IPS-18a (cell line): ENCODE measurements at regions not wholly inside any gene's neighbourhood (a gene's known extent, or its start where the extent isn't known, plus 50 kb on each side); places are given as distances from the start of the nearest gene placed in this dataset.

ENCODE experiments used
- H3K27ac ChIP-seq: one replicate; pipeline ENCODE4 v1.5.1; 2013; ENCODE audit warnings: low read length
- H3K27me3 ChIP-seq: one replicate; pipeline ENCODE4 v1.6.1; 2013; ENCODE audit warnings: mild to moderate bottlenecking, low read length; ENCODE audit not compliant: control insufficient read depth, insufficient read depth
- H3K36me3 ChIP-seq: one replicate; pipeline ENCODE4 v1.6.1; 2013; ENCODE audit warnings: low read depth, low read length; ENCODE audit not compliant: control insufficient read depth
- H3K4me1 ChIP-seq: one replicate; pipeline ENCODE4 v1.6.1; 2013; ENCODE audit warnings: low read depth, low read length; ENCODE audit not compliant: control insufficient read depth
- H3K4me3 ChIP-seq: one replicate; pipeline ENCODE4 v1.5.1; 2013; ENCODE audit warnings: low read length
- H3K9ac ChIP-seq: one replicate; pipeline ENCODE4 v1.6.1; 2013; ENCODE audit warnings: mild to moderate bottlenecking, low read length, moderate library complexity
- H3K9me3 ChIP-seq: one replicate; pipeline ENCODE4 v1.6.1; 2013; ENCODE audit warnings: low read depth, low read length; ENCODE audit not compliant: control insufficient read depth

DNA sequence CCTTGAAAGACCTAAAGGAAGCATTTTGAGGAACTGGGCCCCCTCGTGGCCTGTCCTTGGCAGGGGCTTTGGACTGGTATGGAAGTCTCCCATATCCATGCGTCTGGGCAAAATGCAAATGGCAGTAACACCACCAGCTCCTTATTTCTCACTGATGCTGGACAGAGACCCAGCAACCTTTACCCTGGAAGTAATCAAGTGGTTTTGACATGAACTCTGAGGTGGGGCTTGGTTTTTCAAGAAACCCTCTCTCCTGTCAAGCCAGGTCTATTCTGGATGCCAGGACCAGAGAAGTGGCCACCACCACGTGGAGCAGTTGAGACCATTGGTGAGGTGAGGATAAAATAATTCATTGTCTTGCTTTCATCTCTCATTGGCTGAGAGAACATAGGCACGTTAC is 84.4 kb downstream of the OTUD1 start:
- no peak overlapping the region for H3K9ac ChIP-seq
- no peak overlapping the region for H3K4me3 ChIP-seq
- no peak overlapping the region for H3K27ac ChIP-seq
- no peaks in the 10 kb centered on the region for H3K27me3 ChIP-seq
- H3K4me1 ChIP-seq = no peaks in the 10 kb centered on the region
- H3K9me3 ChIP-seq = no peaks in the 10 kb centered on the region
- no peaks in the 10 kb centered on the region for H3K36me3 ChIP-seq

DNA sequence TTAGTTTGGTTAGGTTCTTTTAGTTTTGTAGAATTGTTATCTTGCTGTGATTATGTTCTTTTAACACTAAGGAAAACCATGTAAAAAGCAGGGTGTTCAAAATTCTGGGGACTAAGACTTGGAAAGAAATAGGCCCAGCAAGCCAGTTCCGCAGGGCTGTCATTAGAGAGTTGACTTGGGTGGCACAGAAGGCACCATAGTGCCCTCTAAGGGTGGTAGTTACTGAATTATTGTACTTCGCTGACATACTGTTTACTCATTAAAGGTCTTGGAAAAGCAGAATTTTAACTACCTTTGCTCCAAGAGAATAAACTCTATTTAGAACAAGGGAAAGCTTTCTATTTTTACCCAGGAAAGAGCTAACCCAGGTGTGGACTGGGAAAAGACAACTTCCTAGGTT is 86.5 kb downstream of the OTUD1 start:
- Histone ChIP-seq H3K27me3 (no peaks in the 10 kb centered on the region), H3K36me3 (no peaks in the 10 kb centered on the region), H3K27ac (no peak overlapping the region), H3K4me3 (no peak overlapping the region), H3K9ac (no peak overlapping the region), H3K4me1 (no peaks in the 10 kb centered on the region), H3K9me3 (no peaks in the 10 kb centered on the region)

- Histone ChIP-seq H3K4me1 (no peaks in the 10 kb centered on the region), H3K27ac (no peak overlapping the region), H3K9ac (no peak overlapping the region), H3K27me3 (no peaks in the 10 kb centered on the region), H3K9me3 (no peaks in the 10 kb centered on the region), H3K4me3 (no peak overlapping the region), H3K36me3 (no peaks in the 10 kb centered on the region)
Measured at GRCh38 chr10:23528419-23528818, 89.5 kb downstream of the OTUD1 start.

GRCh38 chr10:23529625-23530024 is 90.8 kb downstream of the OTUD1 start:
- H3K27ac ChIP-seq = no peak overlapping the region
- no peaks in the 10 kb centered on the region for H3K36me3 ChIP-seq
- no peaks in the 10 kb centered on the region for H3K4me1 ChIP-seq
- H3K27me3 ChIP-seq = no peaks in the 10 kb centered on the region
- H3K9ac ChIP-seq = no peak overlapping the region
- H3K4me3 ChIP-seq = no peak overlapping the region
- H3K9me3 ChIP-seq = no peaks in the 10 kb centered on the region

DNA sequence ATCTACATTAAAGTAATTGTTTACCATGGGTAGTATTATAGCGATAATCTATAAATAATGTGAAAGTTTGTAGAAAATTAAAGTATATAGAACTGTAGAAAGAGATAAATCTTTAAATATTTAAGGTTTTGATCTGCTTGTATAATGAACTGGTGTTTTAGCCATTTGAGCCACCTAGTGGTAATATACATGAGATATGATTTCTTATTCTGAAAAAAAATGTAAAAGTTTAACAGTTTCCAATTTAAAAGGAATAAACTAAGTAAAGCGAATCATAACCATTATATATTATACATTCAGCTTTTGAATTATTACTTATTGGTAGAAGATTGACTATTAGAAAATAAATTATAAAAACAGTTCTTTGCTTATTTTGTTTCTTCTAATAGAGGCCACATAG is 91.2 kb downstream of the OTUD1 start:
- Histone ChIP-seq H3K4me3 (no peak overlapping the region), H3K9me3 (no peaks in the 10 kb centered on the region), H3K27me3 (no peaks in the 10 kb centered on the region), H3K27ac (no peak overlapping the region), H3K9ac (no peak overlapping the region), H3K4me1 (no peaks in the 10 kb centered on the region), H3K36me3 (no peaks in the 10 kb centered on the region)

- Histone ChIP-seq H3K4me3 (no peak overlapping the region), H3K27ac (no peak overlapping the region), H3K36me3 (no peaks in the 10 kb centered on the region), H3K4me1 (no peaks in the 10 kb centered on the region), H3K9ac (no peak overlapping the region), H3K27me3 (no peaks in the 10 kb centered on the region), H3K9me3 (no peaks in the 10 kb centered on the region)
Measured at GRCh38 chr10:23533212-23533611, 94.3 kb downstream of the OTUD1 start.

GRCh38 chr10:23534326-23534725 is 95.5 kb downstream of the OTUD1 start:
- Histone ChIP-seq H3K4me3 (no peak overlapping the region), H3K27me3 (no peaks in the 10 kb centered on the region), H3K27ac (no peak overlapping the region), H3K9ac (no peak overlapping the region), H3K9me3 (no peaks in the 10 kb centered on the region), H3K4me1 (no peaks in the 10 kb centered on the region), H3K36me3 (no peaks in the 10 kb centered on the region)

DNA sequence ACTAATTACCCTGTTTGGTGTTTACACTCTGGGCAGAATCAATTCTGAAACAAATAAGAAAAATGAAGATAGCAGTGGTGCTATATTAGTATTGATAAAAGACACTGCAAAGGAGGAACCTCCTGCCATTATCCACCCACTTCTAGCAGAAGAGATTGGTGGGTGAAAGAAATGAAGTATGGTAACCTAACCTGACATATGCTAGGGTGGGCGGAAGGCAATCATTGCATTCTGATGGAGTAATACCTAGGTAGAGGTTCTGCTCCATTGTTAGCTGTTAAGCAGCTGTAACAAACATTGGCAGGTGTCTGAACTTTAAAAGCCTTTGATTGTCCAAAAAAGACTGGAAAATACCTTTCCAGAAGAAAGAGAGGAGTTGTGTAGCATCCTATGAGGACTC is 95.9 kb downstream of the OTUD1 start:
- Histone ChIP-seq H3K36me3 (no peaks in the 10 kb centered on the region), H3K27ac (no peak overlapping the region), H3K9me3 (no peaks in the 10 kb centered on the region), H3K4me3 (no peak overlapping the region), H3K4me1 (no peaks in the 10 kb centered on the region), H3K27me3 (no peaks in the 10 kb centered on the region), H3K9ac (no peak overlapping the region)

- Histone ChIP-seq H3K27me3 (no peaks in the 10 kb centered on the region), H3K4me1 (no peaks in the 10 kb centered on the region), H3K9me3 (no peaks in the 10 kb centered on the region), H3K36me3 (no peaks in the 10 kb centered on the region), H3K9ac (no peak overlapping the region), H3K27ac (no peak overlapping the region), H3K4me3 (no peak overlapping the region)
Measured at GRCh38 chr10:23535381-23535780, 96.5 kb downstream of the OTUD1 start.

- no peak overlapping the region for H3K9ac ChIP-seq
- no peaks in the 10 kb centered on the region for H3K4me1 ChIP-seq
- H3K4me3 ChIP-seq = no peak overlapping the region
- H3K36me3 ChIP-seq = no peaks in the 10 kb centered on the region
- no peaks in the 10 kb centered on the region for H3K27me3 ChIP-seq
- no peaks in the 10 kb centered on the region for H3K9me3 ChIP-seq
- no peak overlapping the region for H3K27ac ChIP-seq
Measured at GRCh38 chr10:23538968-23539367, 100.1 kb downstream of the OTUD1 start.

- Histone ChIP-seq H3K9ac (no peak overlapping the region), H3K36me3 (no peaks in the 10 kb centered on the region), H3K9me3 (no peaks in the 10 kb centered on the region), H3K27ac (no peak overlapping the region), H3K4me3 (no peak overlapping the region), H3K4me1 (no peaks in the 10 kb centered on the region), H3K27me3 (no peaks in the 10 kb centered on the region)
Measured at GRCh38 chr10:23540401-23541030, 101.6 kb downstream of the OTUD1 start.

GRCh38 chr10:23543691-23544380 is 105.0 kb downstream of the OTUD1 start:
- Histone ChIP-seq H3K9me3 (no peaks in the 10 kb centered on the region), H3K27me3 (no peaks in the 10 kb centered on the region), H3K36me3 (no peaks in the 10 kb centered on the region), H3K4me1 (no peaks in the 10 kb centered on the region), H3K4me3 (no peak overlapping the region), H3K9ac (no peak overlapping the region), H3K27ac (no peak overlapping the region)
